CD4-positive, alpha-beta T cell treated with Interleukin-4 for 4 hours (primary cell): ENCODE measurements at regions not wholly inside any gene's neighbourhood (a gene's known extent, or its start where the extent isn't known, plus 50 kb on each side); places are given as distances from the start of the nearest gene placed in this dataset.

Source experiments
- DNase-seq: peaks from one replicate; pipeline ENCODE4 v3.0.0-alpha.2; 2020

- DNase-seq: no peak
These were observed 274.9 kb downstream of the PIK3R1 start for GRCh38 chr5:68490406-68490805.

GRCh38 chr5:68494771-68495170 is 279.2 kb downstream of the PIK3R1 start:
- DNase-seq: no peak

GRCh38 chr5:68499987-68500386 is 284.4 kb downstream of the PIK3R1 start:
- DNase-seq: no peak

- DNase-seq: no peak
These were observed 285.3 kb downstream of the PIK3R1 start for GRCh38 chr5:68500813-68501212.

GRCh38 chr5:68502531-68502930 is 287.0 kb downstream of the PIK3R1 start:
- no peak for DNase-seq

- no peak for DNase-seq
These were observed 288.8 kb downstream of the PIK3R1 start for GRCh38 chr5:68504306-68504705.

- no peak for DNase-seq
These were observed 290.6 kb downstream of the PIK3R1 start for GRCh38 chr5:68505917-68506860.

- DNase-seq: no peak
These were observed 300.0 kb downstream of the PIK3R1 start for GRCh38 chr5:68515514-68515913.

GRCh38 chr5:68518286-68518685 is 302.7 kb downstream of the PIK3R1 start:
- DNase-seq: no peak

- DNase-seq: no peak
These were observed 303.6 kb downstream of the PIK3R1 start for GRCh38 chr5:68519143-68519542.

- DNase-seq: no peak
These were observed 306.2 kb downstream of the PIK3R1 start for GRCh38 chr5:68521776-68522175.

- DNase-seq: no peak
These were observed 307.3 kb downstream of the PIK3R1 start for GRCh38 chr5:68522863-68523262.

GRCh38 chr5:68528821-68529273 is 313.3 kb downstream of the PIK3R1 start:
- DNase-seq: no peak

GRCh38 chr5:68529581-68529980 is 314.0 kb downstream of the PIK3R1 start:
- no peak for DNase-seq

- DNase-seq: no peak
These were observed 316.4 kb downstream of the PIK3R1 start for GRCh38 chr5:68531970-68532369.

- no peak for DNase-seq
These were observed 317.5 kb downstream of the PIK3R1 start for GRCh38 chr5:68533051-68533450.

- DNase-seq: no peak
These were observed 318.1 kb downstream of the PIK3R1 start for GRCh38 chr5:68533571-68534084.

- no peak for DNase-seq
These were observed 318.8 kb downstream of the PIK3R1 start for GRCh38 chr5:68534131-68534940.

- no peak for DNase-seq
These were observed 319.5 kb downstream of the PIK3R1 start for GRCh38 chr5:68534956-68535520.

GRCh38 chr5:68538814-68539420 is 323.4 kb downstream of the PIK3R1 start:
- no peak for DNase-seq

GRCh38 chr5:68540798-68541590 is 325.4 kb downstream of the PIK3R1 start:
- no peak for DNase-seq

- no peak for DNase-seq
These were observed 326.7 kb downstream of the PIK3R1 start for GRCh38 chr5:68542207-68542606.
